ENCODE measurements at regions not wholly inside any gene's neighbourhood (a gene's known extent, or its start where the extent isn't known, plus 50 kb on each side); places are given as distances from the start of the nearest gene placed in this dataset.
A peak's percentile ranks its signal among the peaks of the same experiment; 100 is the strongest.

- peak; percentile 22 for DNase-seq (ENCODE audit: low spot score)
Measured at GRCh38 chr12:75720812-75721641, 209.6 kb upstream of the KRR1 start.

GRCh38 chr12:75717902-75718301 is 206.5 kb upstream of the KRR1 start:
- no peaks in the 10 kb centered on the region for H3K27me3 ChIP-seq
- H3K4me2 ChIP-seq = no peak overlapping the region
- Mint-ChIP-seq H3K4me1 (peaks cover 38% of the 10 kb centered on the region), H3K27me3 (ENCODE audit: insufficient read depth, low read depth) (peaks cover 10% of the 10 kb centered on the region), H3K4me3 (no peak overlapping the region), H3K9me3 (no peaks in the 10 kb centered on the region), H3K27ac (no peak overlapping the region), H3K36me3 (no peaks in the 10 kb centered on the region)
- peaks cover 15% of the 10 kb centered on the region for H3K4me1 ChIP-seq
- H3K9me3 ChIP-seq (ENCODE audit: low read depth) = no peaks in the 10 kb centered on the region
- H3K4me3 ChIP-seq = no peak overlapping the region
- H3K27ac ChIP-seq = no peak overlapping the region
- no peaks in the 10 kb centered on the region for H4K20me1 ChIP-seq (ENCODE audit: low read depth)
- H3K36me3 ChIP-seq = no peaks in the 10 kb centered on the region
- no peak for TF ChIP-seq EZH2phosphoT487 (IDR thresholded peaks at IDR 0.05)
- TF ChIP-seq EZH2 (IDR thresholded peaks at IDR 0.05) = no peak
- TF ChIP-seq CTCF (IDR thresholded peaks at IDR 0.05) = no peak
- DNase-seq (ENCODE audit: low spot score) = no peak
- H3K79me2 ChIP-seq (ENCODE audit: low read depth) = no peaks in the 10 kb centered on the region
- H3K9ac ChIP-seq = no peak overlapping the region
- H2AFZ ChIP-seq (replicated peaks) = no peak overlapping the region
- peaks cover 10% of the 10 kb centered on the region for H3F3A ChIP-seq (ENCODE audit: low read depth)

More at GRCh38 chr12:75720812-75721641, 209.6 kb upstream of the KRR1 start:
- no peaks in the 10 kb centered on the region for H3K27me3 ChIP-seq
- H3F3A ChIP-seq (ENCODE audit: low read depth) = peaks cover 10% of the 10 kb centered on the region
- H3K9me3 ChIP-seq (ENCODE audit: low read depth) = no peaks in the 10 kb centered on the region
- H3K4me3 ChIP-seq = no peak overlapping the region
- peak overlapping the region; percentile 55 for H3K4me3 Mint-ChIP-seq
- no peak overlapping the region for H3K27ac ChIP-seq
- peak overlapping the region; percentile 82 for H3K27ac Mint-ChIP-seq
- no peak for TF ChIP-seq EZH2 (IDR thresholded peaks at IDR 0.05)
- TF ChIP-seq CTCF (IDR thresholded peaks at IDR 0.05) = no peak
- TF ChIP-seq EZH2phosphoT487 (IDR thresholded peaks at IDR 0.05) = no peak
- no peaks in the 10 kb centered on the region for H3K36me3 ChIP-seq
- H3K9me3 Mint-ChIP-seq = no peaks in the 10 kb centered on the region
- peaks cover 15% of the 10 kb centered on the region for H3K4me1 ChIP-seq
- peaks cover 10% of the 10 kb centered on the region for H3K27me3 Mint-ChIP-seq (ENCODE audit: insufficient read depth, low read depth)
- no peaks in the 10 kb centered on the region for H3K79me2 ChIP-seq (ENCODE audit: low read depth)
- H3K36me3 Mint-ChIP-seq = no peaks in the 10 kb centered on the region
- H3K4me1 Mint-ChIP-seq = peaks cover 60% of the 10 kb centered on the region
- H3K4me2 ChIP-seq = peak overlapping the region; percentile 12
- H4K20me1 ChIP-seq (ENCODE audit: low read depth) = no peaks in the 10 kb centered on the region
- H3K9ac ChIP-seq = no peak overlapping the region
- no peak overlapping the region for H2AFZ ChIP-seq (replicated peaks)

DNA sequence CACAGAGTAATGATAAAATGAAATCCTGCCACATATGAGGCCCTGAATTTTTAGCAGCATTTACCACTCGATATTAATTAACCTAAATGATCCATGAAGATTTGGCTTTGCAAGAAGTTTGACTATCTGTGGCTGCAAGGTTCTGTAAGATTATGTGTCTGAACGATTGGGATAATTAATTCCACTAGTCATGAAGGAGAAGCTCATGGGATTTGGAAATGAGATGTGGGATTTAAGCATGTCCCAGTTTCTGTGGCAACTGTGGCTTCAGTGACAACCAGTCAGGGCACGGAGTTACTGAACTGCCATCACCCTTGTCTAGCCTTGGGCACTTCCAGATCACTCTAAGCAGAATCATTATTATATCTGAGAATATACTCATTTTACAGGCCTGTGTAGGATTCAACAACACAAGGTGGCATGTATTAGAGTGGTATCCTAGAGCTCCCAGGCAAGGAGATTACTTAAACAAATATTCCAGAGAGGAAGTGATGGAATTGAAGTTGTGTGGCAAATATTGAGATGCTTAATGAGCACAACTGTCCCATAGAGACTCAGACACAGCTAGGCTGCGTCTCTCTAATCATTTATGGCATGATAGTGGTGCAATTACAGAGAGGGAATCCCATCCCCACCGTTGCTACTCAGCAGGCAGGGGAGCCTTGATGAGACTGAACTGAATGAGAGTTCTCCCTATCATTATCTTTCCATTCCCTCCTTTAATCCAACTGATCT is 205.0 kb upstream of the KRR1 start:
- Mint-ChIP-seq H3K36me3 (no peaks in the 10 kb centered on the region), H3K27ac (no peak overlapping the region), H3K9me3 (no peaks in the 10 kb centered on the region), H3K4me3 (no peak overlapping the region), H3K4me1 (peaks cover 29% of the 10 kb centered on the region), H3K27me3 (ENCODE audit: insufficient read depth, low read depth) (peaks cover 10% of the 10 kb centered on the region)
- Histone ChIP-seq H3K4me3 (no peak overlapping the region), H3F3A (ENCODE audit: low read depth) (peaks cover 10% of the 10 kb centered on the region), H2AFZ (replicated peaks) (no peak overlapping the region), H3K4me2 (no peak overlapping the region), H3K27ac (no peak overlapping the region), H3K9ac (no peak overlapping the region), H3K79me2 (ENCODE audit: low read depth) (no peaks in the 10 kb centered on the region), H3K27me3 (no peaks in the 10 kb centered on the region), H3K4me1 (peaks cover 13% of the 10 kb centered on the region), H4K20me1 (ENCODE audit: low read depth) (no peaks in the 10 kb centered on the region), H3K9me3 (ENCODE audit: low read depth) (no peaks in the 10 kb centered on the region), H3K36me3 (no peaks in the 10 kb centered on the region)
- no peak for TF ChIP-seq EZH2 (IDR thresholded peaks at IDR 0.05)
- TF ChIP-seq EZH2phosphoT487 (IDR thresholded peaks at IDR 0.05) = no peak
- TF ChIP-seq CTCF (IDR thresholded peaks at IDR 0.05) = no peak
- DNase-seq (ENCODE audit: low spot score) = no peak
